GM21447 (cell line): ENCODE measurements at regions not wholly inside any gene's neighbourhood (a gene's known extent, or its start where the extent isn't known, plus 50 kb on each side); places are given as distances from the start of the nearest gene placed in this dataset.

Experiments used
- ATAC-seq: cut with Tn5 transposase; IDR thresholded peaks from one replicate; pipeline ENCODE4 v1.9.1; 2021; ENCODE audit not compliant: unreplicated experiment

- no peak for ATAC-seq
Observed at GRCh38 chr13:105658431-105658830, 877.0 kb downstream of the EFNB2 start.

- no peak for ATAC-seq
Observed at GRCh38 chr13:105655046-105655445, 880.4 kb downstream of the EFNB2 start.

- ATAC-seq, result no peak
Observed at GRCh38 chr13:105643966-105644365, 891.5 kb downstream of the EFNB2 start.

- ATAC-seq, result no peak
Observed at GRCh38 chr13:105642511-105642958, 892.9 kb downstream of the EFNB2 start.

- ATAC-seq, result no peak
Observed at GRCh38 chr13:105641121-105641520, 894.3 kb downstream of the EFNB2 start.

- ATAC-seq, result no peak
Observed at GRCh38 chr13:105638426-105638825, 897.0 kb downstream of the EFNB2 start.

- ATAC-seq, result no peak
Observed at GRCh38 chr13:105634059-105634458, 901.4 kb downstream of the EFNB2 start.

- ATAC-seq, result no peak
Observed at GRCh38 chr13:105630431-105630830, 905.0 kb downstream of the EFNB2 start.

- ATAC-seq, result no peak
Observed at GRCh38 chr13:105627270-105627669, 908.2 kb downstream of the EFNB2 start.

- ATAC-seq, result no peak
Observed at GRCh38 chr13:105625691-105626090, 909.8 kb downstream of the EFNB2 start.

- ATAC-seq, result no peak
Observed at GRCh38 chr13:105616333-105617075, 919.0 kb downstream of the EFNB2 start.

GRCh38 chr13:105612541-105612940 lies 922.9 kb downstream of the EFNB2 start:
- ATAC-seq, result no peak

- no peak for ATAC-seq
Observed at GRCh38 chr13:105611424-105611823, 924.0 kb downstream of the EFNB2 start.

GRCh38 chr13:105608104-105608503 lies 927.4 kb downstream of the EFNB2 start:
- ATAC-seq, result no peak

- ATAC-seq, result no peak
Observed at GRCh38 chr13:105607426-105607825, 928.0 kb downstream of the EFNB2 start.

GRCh38 chr13:105607016-105607415 lies 928.4 kb downstream of the EFNB2 start:
- no peak for ATAC-seq

- ATAC-seq, result no peak
Observed at GRCh38 chr13:105602956-105603670, 932.3 kb downstream of the EFNB2 start.

- ATAC-seq, result no peak
Observed at GRCh38 chr13:105599477-105600037, 935.9 kb downstream of the EFNB2 start.

GRCh38 chr13:105598529-105598928 lies 936.9 kb downstream of the EFNB2 start:
- ATAC-seq, result no peak

- no peak for ATAC-seq
Observed at GRCh38 chr13:105597573-105597972, 937.9 kb downstream of the EFNB2 start.

GRCh38 chr13:105595471-105595870 lies 940.0 kb downstream of the EFNB2 start:
- no peak for ATAC-seq

- no peak for ATAC-seq
Observed at GRCh38 chr13:105591277-105591676, 944.2 kb downstream of the EFNB2 start.
